Keratinocyte (primary cell): ENCODE measurements at regions not wholly inside any gene's neighbourhood (a gene's known extent, or its start where the extent isn't known, plus 50 kb on each side); places are given as distances from the start of the nearest gene placed in this dataset.

ENCODE experiments used
- CTCF ChIP-seq, 3 experiments: IDR thresholded peaks in 1 of 3; conservative IDR thresholded peaks in 1 of 3; optimal IDR thresholded peaks in 1 of 3; 2 replicates in 2 of 3; 3 replicates in 1 of 3; pipeline versions ENCODE3 to v1.5.1; 2011; ENCODE audit warnings: low read length in 3 of 3, mild to moderate bottlenecking in 3 of 3, moderate library complexity in 2 of 3, control low read depth in 1 of 3, inconsistent platforms in 1 of 3; ENCODE audit not compliant: insufficient read depth in 2 of 3; ENCODE audit errors: extremely low read depth in 1 of 3
- EZH2 ChIP-seq: IDR thresholded peaks from one replicate; pipeline ENCODE4 v1.6.1; 2012; ENCODE audit warnings: inconsistent platforms, mild to moderate bottlenecking, low read length, moderate library complexity

DNA sequence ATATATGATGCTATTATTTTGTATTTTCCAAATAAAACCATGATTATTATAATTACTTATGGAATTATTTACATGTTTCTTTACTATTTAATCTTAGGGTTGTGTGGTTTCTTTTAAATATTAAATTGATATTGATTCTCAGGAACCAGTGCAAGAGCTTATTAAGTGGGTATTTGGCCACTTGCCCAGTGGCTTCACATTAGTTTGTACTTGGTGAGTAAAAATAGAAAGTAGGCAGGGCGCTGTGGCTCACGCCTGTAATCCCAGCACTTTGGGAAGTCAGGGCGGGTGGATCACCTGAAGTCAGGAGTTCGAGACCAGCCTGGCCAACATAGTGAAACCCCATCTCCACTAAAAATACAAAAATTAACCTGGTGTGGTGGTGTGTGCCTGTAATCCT is 497.1 kb downstream of the PTPRC start:
- no peak for TF ChIP-seq CTCF (optimal IDR thresholded peaks at IDR 0.05 in 1 of 3, IDR thresholded peaks at IDR 0.05 in 1 of 3, conservative IDR thresholded peaks at IDR 0.05 in 1 of 3; ENCODE audit: extremely low read depth in 1 of 3, insufficient read depth in 2 of 3, low read length in 3 of 3)
- no peak for TF ChIP-seq EZH2
